K562 (cell line): ENCODE measurements at regions not wholly inside any gene's neighbourhood (a gene's known extent, or its start where the extent isn't known, plus 50 kb on each side); places are given as distances from the start of the nearest gene placed in this dataset.

Source experiments
- ATAC-seq: fragments of 200-7000 bp; cut with Tn5 transposase; 3 replicates; pipeline ENCODE4 v1.9.1; 2020; ENCODE audit warnings: moderate library complexity
- BruUV-seq: library from RNA; stranded (reverse); fragments of 400-500 nt; replicated peaks from 2 replicates; lab custom pipeline; 2021; lab: Mats Ljungman, UMichigan
- CTCF ChIA-PET: fragments of 300-600 bp; formaldehyde crosslinking; extraction: SDS; loops from one replicate; lab custom pipeline; 2021; ENCODE audit warnings: low intra/inter-chr PET ratio; lab: Yijun Ruan, JAX
- POLR2A ChIA-PET: fragments of 300-600, 350-650 bp; sonication (Branson Sonifier 250); formaldehyde crosslinking; extraction: SDS; loops from one replicate; lab custom pipeline; 2021; ENCODE audit warnings: antibody characterized with exemption, inconsistent platforms; lab: Yijun Ruan, JAX
- DNase-seq, 4 experiments: peaks; one replicate each; pipeline versions ENCODE4 v3.0.0 to v3.0.0-alpha.2; 2011 to 2018; ENCODE audit warnings: low spot score in 3 of 4, mixed read lengths in 3 of 4; ENCODE audit errors: extremely low read depth in 1 of 4
- FAIRE-seq: peaks from 2 replicates; lab custom pipeline; 2011; peaks lifted over from hg19 to GRCh38; lab: Jason Lieb, UNC
- H2AFZ ChIP-seq: 2 replicates; pipeline ENCODE4 v1.6.0; 2011; ENCODE audit warnings: low read depth, low read length, control low read depth, inconsistent platforms
- H3K27ac ChIP-seq: fragments of 200-600 bp; 3 replicates; pipeline ENCODE4 v1.8.0; 2011; ENCODE audit warnings: low read depth, mild to moderate bottlenecking, control low read depth, inconsistent platforms, low read length, moderate library complexity, mixed read lengths; ENCODE audit errors: extremely low read depth
- H3K27me3 ChIP-seq, 2 experiments: fragments of 300-600 bp in 1 of 2; 2 replicates in 1 of 2; 3 replicates in 1 of 2; pipeline versions ENCODE4 v1.6.0 to v1.8.0; 2011; ENCODE audit warnings: inconsistent platforms in 2 of 2, low read length in 2 of 2, mild to moderate bottlenecking in 1 of 2, mixed read lengths in 1 of 2, moderate library complexity in 1 of 2; ENCODE audit not compliant: control insufficient read depth in 2 of 2, insufficient read depth in 2 of 2
- H3K36me3 ChIP-seq: fragments of 300-600 bp; 3 replicates; pipeline ENCODE4 v1.8.0; 2011; ENCODE audit warnings: mild to moderate bottlenecking, low read length, inconsistent platforms; ENCODE audit not compliant: control insufficient read depth, insufficient read depth
- H3K4me1 ChIP-seq, 2 experiments: fragments of 200-600 bp in 1 of 2; replicated peaks in 1 of 2; 2 replicates in 1 of 2; 3 replicates in 1 of 2; pipeline versions ENCODE4 v1.5.1 to v1.8.0; 2011; ENCODE audit warnings: inconsistent platforms in 2 of 2, low read length in 2 of 2, mild to moderate bottlenecking in 1 of 2, mixed read lengths in 1 of 2, moderate library complexity in 1 of 2; ENCODE audit not compliant: control insufficient read depth in 2 of 2, insufficient read depth in 2 of 2
- H3K4me2 ChIP-seq: 2 replicates; pipeline ENCODE4 v1.6.1; 2011; ENCODE audit warnings: low read length, control low read depth, inconsistent platforms, mixed read lengths; ENCODE audit not compliant: insufficient read depth
- H3K4me3 ChIP-seq: fragments of 200-600 bp; sonication (generic), shearing (Covaris generic); 2 replicates; pipeline ENCODE4 v1.5.1; 2016; ENCODE audit warnings: control low read depth, inconsistent platforms
- H3K79me2 ChIP-seq: fragments of 200-600 bp; 3 replicates; pipeline ENCODE4 v1.8.0; 2011; ENCODE audit warnings: low read length, inconsistent platforms; ENCODE audit not compliant: control insufficient read depth, insufficient read depth
- H3K9ac ChIP-seq, 2 experiments: 2 replicates each; pipeline versions ENCODE4 v1.6.0 to v1.6.1; 2011; ENCODE audit warnings: low read depth in 2 of 2, low read length in 2 of 2, control low read depth in 1 of 2, inconsistent platforms in 1 of 2, mild to moderate bottlenecking in 1 of 2, mixed read lengths in 1 of 2; ENCODE audit not compliant: insufficient read depth in 1 of 2
- H3K9me1 ChIP-seq: one replicate; pipeline ENCODE4 v1.6.0; 2011; ENCODE audit warnings: inconsistent platforms, mild to moderate bottlenecking, low read length, moderate library complexity; ENCODE audit not compliant: control insufficient read depth, insufficient read depth
- H3K9me3 ChIP-seq: replicated peaks from 2 replicates; pipeline ENCODE4 v1.5.1; 2011; ENCODE audit warnings: low read depth, low read length, inconsistent platforms; ENCODE audit not compliant: control insufficient read depth, insufficient read depth
- H4K20me1 ChIP-seq: replicated peaks from 2 replicates; pipeline ENCODE4 v1.6.1; 2011; ENCODE audit warnings: low read length, inconsistent platforms, mixed read lengths; ENCODE audit not compliant: control insufficient read depth, insufficient read depth
- POLR2H ChIP-seq: IDR thresholded peaks from 2 replicates; pipeline ENCODE4 v1.6.1; 2016; ENCODE audit warnings: missing genetic modification characterization, low read depth, mild to moderate bottlenecking, control low read depth, missing compliant biosample characterization, moderate library complexity
- PYGO2 ChIP-seq: fragments of 450-650 bp; IDR thresholded peaks from 2 replicates; pipeline ENCODE4 v1.6.1; 2016; ENCODE audit warnings: mild to moderate bottlenecking, missing genetic modification characterization, moderate library complexity, missing compliant biosample characterization
- RAD51 ChIP-seq: fragments of 450-650 bp; IDR thresholded peaks from 2 replicates; pipeline ENCODE4 v1.7.1; 2016; ENCODE audit warnings: low read depth, mild to moderate bottlenecking, borderline replicate concordance
- SMAD3 ChIP-seq: fragments of 450-650 bp; formaldehyde crosslinking; conservative IDR thresholded peaks from 2 replicates; pipeline ENCODE4 v1.4.0; 2020; ENCODE audit warnings: mild to moderate bottlenecking
- STAT5A ChIP-seq: IDR thresholded peaks from 2 replicates; pipeline ENCODE4 v1.6.1; 2012; ENCODE audit warnings: low read length, inconsistent platforms, borderline replicate concordance
- TEAD1 ChIP-seq, 2 experiments: fragments of 450-650 bp in 1 of 2; sonication (generic) in 1 of 2; formaldehyde crosslinking; IDR thresholded peaks; 2 replicates each; pipeline versions ENCODE4 v1.4.0 to v1.8.0; 2020 to 2022; ENCODE audit warnings: mild to moderate bottlenecking in 2 of 2, missing genetic modification reagents in 1 of 2
- ZNF197 ChIP-seq: fragments of 200-800 bp; sonication (Bioruptor generic); IDR thresholded peaks from 2 replicates; pipeline ENCODE4 v1.6.1; 2016; ENCODE audit warnings: low read depth, missing genetic modification characterization, missing compliant biosample characterization
- ZNF316 ChIP-seq: fragments of 450-650 bp; IDR thresholded peaks from 2 replicates; pipeline ENCODE4 v1.6.1; 2016
- WGBS: fragments of 100-300 bp; shearing (Covaris generic); methylation state at CpG from one replicate; pipeline ENCODE4 v1.1.6; 2016; ENCODE audit warnings: low coverage, mixed read lengths; ENCODE audit not compliant: insufficient coverage; ENCODE audit errors: missing lambda C conversion rate; 5-methylcytosine and 5-hydroxymethylcytosine counted together
- in situ Hi-C: fragments of 300-500 bp; cut with MboI; formaldehyde crosslinking; loops from 4 replicates; pipeline ENCODE4 v1.15.0; 2018; ENCODE audit warnings: inconsistent platforms, mixed read lengths
- intact Hi-C: fragments of 100-400 bp; cut with micrococcal nuclease; formaldehyde crosslinking; loops from 2 replicates; pipeline ENCODE4 v1.14.2; 2022
- TF ChIP-seq, protein P1 (sequence below): fragments of 250-450 bp; sonication (Bioruptor Pico); IDR thresholded peaks from 2 replicates; pipeline ENCODE4 v1.8.0; 2022; ENCODE audit warnings: inconsistent platforms
- TF ChIP-seq, protein P2 (sequence below): fragments of 450-650 bp; IDR thresholded peaks from 2 replicates; pipeline ENCODE4 v1.6.1; 2016; ENCODE audit warnings: antibody characterized with exemption

DNA sequence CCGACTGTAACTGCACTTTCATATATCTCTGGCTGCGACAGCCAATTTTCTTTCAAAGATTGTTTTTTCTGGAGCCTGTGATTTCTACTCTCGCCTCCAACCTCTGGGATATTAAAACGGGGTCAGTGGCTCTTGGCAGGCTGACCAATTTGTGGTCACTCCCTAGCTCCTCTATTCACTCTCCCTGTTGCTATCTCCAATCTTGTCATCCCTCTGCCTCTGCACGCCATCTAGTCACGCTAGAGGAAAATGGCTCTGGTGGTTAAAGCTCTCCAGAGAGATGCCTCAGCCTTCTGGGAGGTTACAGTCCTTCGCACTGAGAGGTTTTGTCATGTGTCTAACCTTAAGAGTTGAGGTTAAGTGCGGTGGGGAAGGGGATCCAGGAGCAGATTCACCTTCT, 59.8 kb upstream of the CISTR start:
- no peaks in the 10 kb centered on the region for H3K36me3 ChIP-seq
- no peak overlapping the region for H3K4me2 ChIP-seq
- H3K9ac ChIP-seq = no peak overlapping the region
- intact Hi-C loops = no loop called here
- TF ChIP-seq RAD51 (no peak), STAT5A (no peak)
- no peak for FAIRE-seq
- in situ Hi-C loops = no loop called here
- H3K4me3 ChIP-seq = no peak overlapping the region
- H3K27me3 ChIP-seq = peaks cover 3 to 18% of the 10 kb centered on the region in 2 experiments; a peak in 4 of 5 replicates
- H3K9me3 ChIP-seq = no peaks in the 10 kb centered on the region
- H3K9me1 ChIP-seq = no peaks in the 10 kb centered on the region
- no peak overlapping the region for H3K27ac ChIP-seq
- peaks cover 0 to 20% of the 10 kb centered on the region in 2 experiments; a peak in 3 of 5 replicates for H3K4me1 ChIP-seq
- under 1% methylated on average over 8 of the region's 8 CpGs for WGBS
- ATAC-seq = no peak
- no peak overlapping the region for H2AFZ ChIP-seq
- H3K79me2 ChIP-seq = no peaks in the 10 kb centered on the region
- no peak for DNase-seq
- POLR2A ChIA-PET = interaction anchor here (0.6 to 1.8 kb wide), 2 partner anchors 9 to 395 kb away, joined by 4 to 5 read pairs; no protein-coding TSS in a partner anchor
- no TSS peak for BruUV-seq
- peaks cover 3% of the 10 kb centered on the region; the same call in 1 of the 2 replicates for H4K20me1 ChIP-seq
- CTCF ChIA-PET = no interaction called here

DNA sequence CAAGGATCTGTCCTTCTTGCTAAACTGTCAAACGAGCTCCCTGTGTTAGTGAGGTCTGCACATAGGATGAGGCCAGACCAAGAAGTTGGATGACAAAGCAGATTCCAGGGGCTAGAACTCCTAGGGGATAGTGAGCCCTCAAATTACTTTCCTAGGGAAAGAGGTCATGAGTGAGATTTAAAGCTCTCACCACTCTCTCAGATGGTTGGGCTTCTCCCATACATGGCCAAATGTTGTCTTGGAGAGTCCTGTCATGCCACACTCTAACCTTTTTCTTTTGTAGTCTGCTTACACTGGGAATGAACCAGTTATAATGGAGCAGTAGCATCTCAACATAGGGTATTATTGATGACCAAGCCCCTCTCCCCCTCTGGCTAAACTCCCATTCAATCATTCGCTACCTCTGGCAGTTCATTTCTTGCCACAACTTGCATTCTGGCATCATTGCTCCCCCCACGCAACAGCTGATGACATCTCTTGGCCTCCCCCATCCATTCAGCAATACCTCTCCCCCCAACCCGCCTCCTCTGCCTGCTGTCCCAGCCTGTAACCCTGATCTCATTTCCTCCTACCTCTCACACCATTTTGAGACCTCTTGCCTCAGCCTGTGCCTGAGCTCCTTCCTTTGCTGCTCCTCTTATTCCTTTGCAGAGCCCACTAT, 64.7 kb upstream of the CISTR start:
- Histone ChIP-seq H3K4me1 (no peaks in the 10 kb centered on the region), H3K4me3 (no peak overlapping the region), H3K36me3 (no peaks in the 10 kb centered on the region), H3K9ac (no peak overlapping the region), H4K20me1 (no peaks in the 10 kb centered on the region; the same call in 1 of the 2 replicates), H3K27ac (no peak overlapping the region), H3K4me2 (no peak overlapping the region), H2AFZ (no peak overlapping the region), H3K79me2 (no peaks in the 10 kb centered on the region), H3K9me1 (no peaks in the 10 kb centered on the region), H3K9me3 (no peaks in the 10 kb centered on the region), H3K27me3 (peaks cover 0 to 32% of the 10 kb centered on the region in 2 experiments; a peak in 4 of 5 replicates)
- CTCF ChIA-PET = no interaction called here
- in situ Hi-C loops = no loop called here
- WGBS = 2% methylated on average over 4 of the region's 4 CpGs
- FAIRE-seq = no peak
- intact Hi-C loops = no loop called here
- TF ChIP-seq, protein P1, sequence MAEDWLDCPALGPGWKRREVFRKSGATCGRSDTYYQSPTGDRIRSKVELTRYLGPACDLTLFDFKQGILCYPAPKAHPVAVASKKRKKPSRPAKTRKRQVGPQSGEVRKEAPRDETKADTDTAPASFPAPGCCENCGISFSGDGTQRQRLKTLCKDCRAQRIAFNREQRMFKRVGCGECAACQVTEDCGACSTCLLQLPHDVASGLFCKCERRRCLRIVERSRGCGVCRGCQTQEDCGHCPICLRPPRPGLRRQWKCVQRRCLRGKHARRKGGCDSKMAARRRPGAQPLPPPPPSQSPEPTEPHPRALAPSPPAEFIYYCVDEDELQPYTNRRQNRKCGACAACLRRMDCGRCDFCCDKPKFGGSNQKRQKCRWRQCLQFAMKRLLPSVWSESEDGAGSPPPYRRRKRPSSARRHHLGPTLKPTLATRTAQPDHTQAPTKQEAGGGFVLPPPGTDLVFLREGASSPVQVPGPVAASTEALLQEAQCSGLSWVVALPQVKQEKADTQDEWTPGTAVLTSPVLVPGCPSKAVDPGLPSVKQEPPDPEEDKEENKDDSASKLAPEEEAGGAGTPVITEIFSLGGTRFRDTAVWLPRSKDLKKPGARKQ (CRISPR knock-in tag) = no peak
- TF ChIP-seq ZNF197 (CRISPR knock-in tag) (no peak), TEAD1 (CRISPR knock-in tag; IDR thresholded peaks at IDR 0.05) (no peak), ZNF316 (no peak), POLR2H (tag) (no peak), PYGO2 (tag) (no peak), SMAD3 (CRISPR knock-in tag) (no peak)
- TF ChIP-seq, protein P2, sequence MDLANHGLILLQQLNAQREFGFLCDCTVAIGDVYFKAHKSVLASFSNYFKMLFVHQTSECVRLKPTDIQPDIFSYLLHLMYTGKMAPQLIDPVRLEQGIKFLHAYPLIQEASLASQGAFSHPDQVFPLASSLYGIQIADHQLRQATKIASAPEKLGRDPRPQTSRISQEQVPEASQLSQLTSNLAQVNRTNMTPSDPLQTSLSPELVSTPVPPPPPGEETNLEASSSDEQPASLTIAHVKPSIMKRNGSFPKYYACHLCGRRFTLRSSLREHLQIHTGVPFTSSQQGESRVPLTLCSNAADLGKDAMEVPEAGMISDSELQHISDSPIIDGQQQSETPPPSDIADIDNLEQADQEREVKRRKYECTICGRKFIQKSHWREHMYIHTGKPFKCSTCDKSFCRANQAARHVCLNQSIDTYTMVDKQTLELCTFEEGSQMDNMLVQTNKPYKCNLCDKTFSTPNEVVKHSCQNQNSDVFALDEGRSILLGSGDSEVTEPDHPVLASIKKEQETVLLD = no peak
- no peak for DNase-seq
- no TSS peak for BruUV-seq
- no peak for ATAC-seq
- POLR2A ChIA-PET = interaction anchor here (0.5 kb wide), 1 partner anchor 21 kb away, joined by 3 read pairs; no protein-coding TSS in a partner anchor
